ENCODE measurements at regions not wholly inside any gene's neighbourhood (a gene's known extent, or its start where the extent isn't known, plus 50 kb on each side); places are given as distances from the start of the nearest gene placed in this dataset.
"Not testable (repeated sequence)": the region's sequence is repeated elsewhere in the genome, so short reads cannot be mapped to it uniquely, and the experiment has no call there.

GRCh38 chr21:20283836-20284235, 714.4 kb upstream of the NCAM2 start:
- H3K4me1 Mint-ChIP-seq: no peaks in the 10 kb centered on the region
- DNase-seq: no peak
- peaks cover 3% of the 10 kb centered on the region for H3K9me3 Mint-ChIP-seq
- H3K36me3 Mint-ChIP-seq (ENCODE audit: low read depth): no peaks in the 10 kb centered on the region
- H3K4me3 Mint-ChIP-seq: no peak overlapping the region
- ChIA-PET POLR2A (no interaction called here), CTCF (no interaction called here)
- H3K27me3 Mint-ChIP-seq: no peaks in the 10 kb centered on the region
- no peak overlapping the region for H3K27ac Mint-ChIP-seq

- ChIA-PET POLR2A (no interaction called here), CTCF (no interaction called here)
- H3K36me3 Mint-ChIP-seq (ENCODE audit: low read depth): no peaks in the 10 kb centered on the region
- peaks cover 5% of the 10 kb centered on the region for H3K9me3 Mint-ChIP-seq
- no peak for DNase-seq
- no peak overlapping the region for H3K4me3 Mint-ChIP-seq
- no peaks in the 10 kb centered on the region for H3K27me3 Mint-ChIP-seq
- H3K27ac Mint-ChIP-seq: no peak overlapping the region
- H3K4me1 Mint-ChIP-seq: peaks cover 5% of the 10 kb centered on the region
Observed at GRCh38 chr21:20292280-20292679, 705.9 kb upstream of the NCAM2 start.

GRCh38 chr21:20292854-20293253, 705.4 kb upstream of the NCAM2 start:
- DNase-seq; H3K36me3 Mint-ChIP-seq (ENCODE audit: low read depth); H3K27ac Mint-ChIP-seq; H3K4me3 Mint-ChIP-seq; H3K27me3 Mint-ChIP-seq; H3K4me1 Mint-ChIP-seq; POLR2A ChIA-PET; CTCF ChIA-PET; H3K9me3 Mint-ChIP-seq: not testable (repeated sequence)

- Mint-ChIP-seq H3K36me3 (ENCODE audit: low read depth) (no peaks in the 10 kb centered on the region), H3K4me3 (no peak overlapping the region), H3K27me3 (no peaks in the 10 kb centered on the region), H3K4me1 (no peaks in the 10 kb centered on the region), H3K27ac (no peak overlapping the region), H3K9me3 (no peaks in the 10 kb centered on the region)
- POLR2A ChIA-PET: no interaction called here
- no peak for DNase-seq
- CTCF ChIA-PET: no interaction called here
Observed at GRCh38 chr21:20301395-20301794, 696.8 kb upstream of the NCAM2 start.

GRCh38 chr21:20302084-20302483, 696.1 kb upstream of the NCAM2 start:
- POLR2A ChIA-PET: no interaction called here
- no peak for DNase-seq
- no peaks in the 10 kb centered on the region for H3K4me1 Mint-ChIP-seq
- CTCF ChIA-PET: no interaction called here
- H3K36me3 Mint-ChIP-seq (ENCODE audit: low read depth): no peaks in the 10 kb centered on the region
- H3K4me3 Mint-ChIP-seq: no peak overlapping the region
- H3K27ac Mint-ChIP-seq: no peak overlapping the region
- no peaks in the 10 kb centered on the region for H3K9me3 Mint-ChIP-seq
- H3K27me3 Mint-ChIP-seq: no peaks in the 10 kb centered on the region

- Mint-ChIP-seq H3K4me1 (no peaks in the 10 kb centered on the region), H3K36me3 (ENCODE audit: low read depth) (no peaks in the 10 kb centered on the region), H3K4me3 (no peak overlapping the region), H3K27ac (no peak overlapping the region), H3K9me3 (peaks cover 3% of the 10 kb centered on the region), H3K27me3 (no peaks in the 10 kb centered on the region)
- POLR2A ChIA-PET: no interaction called here
- no peak for DNase-seq
- CTCF ChIA-PET: no interaction called here
Observed at GRCh38 chr21:20306836-20307235, 691.4 kb upstream of the NCAM2 start.

GRCh38 chr21:20308586-20309315, 689.5 kb upstream of the NCAM2 start:
- Mint-ChIP-seq H3K27me3 (no peaks in the 10 kb centered on the region), H3K4me3 (no peak overlapping the region), H3K36me3 (ENCODE audit: low read depth) (no peaks in the 10 kb centered on the region), H3K4me1 (no peaks in the 10 kb centered on the region), H3K9me3 (peaks cover 3% of the 10 kb centered on the region), H3K27ac (no peak overlapping the region)
- no peak for DNase-seq
- POLR2A ChIA-PET: no interaction called here
- CTCF ChIA-PET: no interaction called here

GRCh38 chr21:20311234-20311787, 686.9 kb upstream of the NCAM2 start:
- CTCF ChIA-PET: no interaction called here
- Mint-ChIP-seq H3K4me1 (no peaks in the 10 kb centered on the region), H3K4me3 (no peak overlapping the region), H3K9me3 (peaks cover 4% of the 10 kb centered on the region), H3K27ac (no peak overlapping the region), H3K27me3 (no peaks in the 10 kb centered on the region), H3K36me3 (ENCODE audit: low read depth) (no peaks in the 10 kb centered on the region)
- no peak for DNase-seq
- POLR2A ChIA-PET: no interaction called here

GRCh38 chr21:20313013-20313412, 685.2 kb upstream of the NCAM2 start:
- Mint-ChIP-seq H3K4me1 (no peaks in the 10 kb centered on the region), H3K9me3 (peaks cover 14% of the 10 kb centered on the region), H3K27me3 (no peaks in the 10 kb centered on the region), H3K4me3 (no peak overlapping the region), H3K27ac (no peak overlapping the region), H3K36me3 (ENCODE audit: low read depth) (no peaks in the 10 kb centered on the region)
- ChIA-PET CTCF (interaction anchor here (0.6 kb wide), 1 partner anchor 500 kb away, joined by 3 read pairs; no protein-coding TSS in a partner anchor), POLR2A (no interaction called here)
- DNase-seq: no peak

GRCh38 chr21:20315042-20315441, 683.2 kb upstream of the NCAM2 start:
- Mint-ChIP-seq H3K9me3 (peaks cover 11% of the 10 kb centered on the region), H3K4me3 (no peak overlapping the region), H3K27ac (no peak overlapping the region), H3K36me3 (ENCODE audit: low read depth) (no peaks in the 10 kb centered on the region), H3K27me3 (no peaks in the 10 kb centered on the region), H3K4me1 (no peaks in the 10 kb centered on the region)
- ChIA-PET CTCF (no interaction called here), POLR2A (no interaction called here)
- DNase-seq: no peak

GRCh38 chr21:20329636-20330035, 668.6 kb upstream of the NCAM2 start:
- no peak for DNase-seq

GRCh38 chr21:20330652-20331051, 667.6 kb upstream of the NCAM2 start:
- no peak for DNase-seq
- Mint-ChIP-seq H3K9me3 (peaks cover 3% of the 10 kb centered on the region), H3K27me3 (no peaks in the 10 kb centered on the region), H3K36me3 (ENCODE audit: low read depth) (no peaks in the 10 kb centered on the region), H3K27ac (no peak overlapping the region), H3K4me3 (no peak overlapping the region), H3K4me1 (no peaks in the 10 kb centered on the region)
- ChIA-PET CTCF (no interaction called here), POLR2A (no interaction called here)

More at GRCh38 chr21:20329636-20330035, 668.6 kb upstream of the NCAM2 start:
- CTCF ChIA-PET: no interaction called here
- H3K9me3 Mint-ChIP-seq: peaks cover 5% of the 10 kb centered on the region
- POLR2A ChIA-PET: no interaction called here
- H3K27ac Mint-ChIP-seq: no peak overlapping the region
- no peak overlapping the region for H3K4me3 Mint-ChIP-seq
- no peaks in the 10 kb centered on the region for H3K36me3 Mint-ChIP-seq (ENCODE audit: low read depth)
- H3K4me1 Mint-ChIP-seq: no peaks in the 10 kb centered on the region
- no peaks in the 10 kb centered on the region for H3K27me3 Mint-ChIP-seq

GRCh38 chr21:20334585-20334984, 663.6 kb upstream of the NCAM2 start:
- ChIA-PET POLR2A (no interaction called here), CTCF (no interaction called here)
- Mint-ChIP-seq H3K9me3 (peaks cover 4% of the 10 kb centered on the region), H3K27me3 (no peaks in the 10 kb centered on the region), H3K36me3 (ENCODE audit: low read depth) (no peaks in the 10 kb centered on the region), H3K4me3 (no peak overlapping the region), H3K4me1 (no peaks in the 10 kb centered on the region), H3K27ac (no peak overlapping the region)
- no peak for DNase-seq

- peaks cover 9% of the 10 kb centered on the region for H3K9me3 Mint-ChIP-seq
- ChIA-PET POLR2A (no interaction called here), CTCF (no interaction called here)
- H3K36me3 Mint-ChIP-seq (ENCODE audit: low read depth): no peaks in the 10 kb centered on the region
- DNase-seq: no peak
- no peaks in the 10 kb centered on the region for H3K27me3 Mint-ChIP-seq
- H3K4me3 Mint-ChIP-seq: no peak overlapping the region
- no peaks in the 10 kb centered on the region for H3K4me1 Mint-ChIP-seq
- no peak overlapping the region for H3K27ac Mint-ChIP-seq
Observed at GRCh38 chr21:20341431-20341830, 656.8 kb upstream of the NCAM2 start.

Measured in activated CD4-positive, alpha-beta T cell treated with anti-CD3 and anti-CD28 coated beads, Interleukin-2, amount 10 ng/mL, durations not matched to agents 7 days and 5 days (primary cell).